ENCODE measurements at regions not wholly inside any gene's neighbourhood (a gene's known extent, or its start where the extent isn't known, plus 50 kb on each side); places are given as distances from the start of the nearest gene placed in this dataset.

DNA sequence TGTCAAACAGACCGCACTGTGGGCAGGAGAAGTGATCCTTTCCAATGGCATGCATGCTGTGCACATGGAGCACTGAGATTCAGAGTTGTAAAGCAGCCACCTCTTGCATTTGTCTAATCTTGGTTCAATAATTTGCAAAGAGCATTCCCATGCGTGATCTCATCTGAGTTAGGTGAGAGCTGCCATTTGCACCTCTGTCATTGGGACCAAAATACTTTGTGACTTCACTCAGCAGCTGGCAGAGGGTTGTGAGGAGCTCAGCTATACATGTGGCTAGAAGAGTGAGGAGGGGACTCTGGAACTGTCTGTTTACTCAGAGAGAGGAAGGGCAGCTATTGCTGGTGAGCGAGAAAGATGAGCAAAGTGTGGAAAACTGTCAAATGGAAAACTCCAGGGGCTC, 265.1 kb upstream of the TNP1 start:
- no peak for TF ChIP-seq POLR2A (IDR thresholded peaks at IDR 0.05; ENCODE audit: extremely low read depth, insufficient read length)
- TF ChIP-seq, protein P1, sequence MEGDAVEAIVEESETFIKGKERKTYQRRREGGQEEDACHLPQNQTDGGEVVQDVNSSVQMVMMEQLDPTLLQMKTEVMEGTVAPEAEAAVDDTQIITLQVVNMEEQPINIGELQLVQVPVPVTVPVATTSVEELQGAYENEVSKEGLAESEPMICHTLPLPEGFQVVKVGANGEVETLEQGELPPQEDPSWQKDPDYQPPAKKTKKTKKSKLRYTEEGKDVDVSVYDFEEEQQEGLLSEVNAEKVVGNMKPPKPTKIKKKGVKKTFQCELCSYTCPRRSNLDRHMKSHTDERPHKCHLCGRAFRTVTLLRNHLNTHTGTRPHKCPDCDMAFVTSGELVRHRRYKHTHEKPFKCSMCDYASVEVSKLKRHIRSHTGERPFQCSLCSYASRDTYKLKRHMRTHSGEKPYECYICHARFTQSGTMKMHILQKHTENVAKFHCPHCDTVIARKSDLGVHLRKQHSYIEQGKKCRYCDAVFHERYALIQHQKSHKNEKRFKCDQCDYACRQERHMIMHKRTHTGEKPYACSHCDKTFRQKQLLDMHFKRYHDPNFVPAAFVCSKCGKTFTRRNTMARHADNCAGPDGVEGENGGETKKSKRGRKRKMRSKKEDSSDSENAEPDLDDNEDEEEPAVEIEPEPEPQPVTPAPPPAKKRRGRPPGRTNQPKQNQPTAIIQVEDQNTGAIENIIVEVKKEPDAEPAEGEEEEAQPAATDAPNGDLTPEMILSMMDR (IDR thresholded peaks at IDR 0.05; ENCODE audit: low read depth, low read length) = no peak
- TF ChIP-seq, protein P2, sequence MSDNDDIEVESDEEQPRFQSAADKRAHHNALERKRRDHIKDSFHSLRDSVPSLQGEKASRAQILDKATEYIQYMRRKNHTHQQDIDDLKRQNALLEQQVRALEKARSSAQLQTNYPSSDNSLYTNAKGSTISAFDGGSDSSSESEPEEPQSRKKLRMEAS (IDR thresholded peaks at IDR 0.05; ENCODE audit: low read depth, low read length) = no peak

Data from NB4 (cell line).